ENCODE measurements at regions not wholly inside any gene's neighbourhood (a gene's known extent, or its start where the extent isn't known, plus 50 kb on each side); places are given as distances from the start of the nearest gene placed in this dataset.
"Not testable (repeated sequence)": the region's sequence is repeated elsewhere in the genome, so short reads cannot be mapped to it uniquely, and the experiment has no call there.

GRCh38 chr3:70737666-70738290 is 425.3 kb upstream of the MDFIC2 start:
- DNase-seq (ENCODE audit: low read depth): no peak

- no peak for DNase-seq (ENCODE audit: low read depth)
These were observed 423.6 kb upstream of the MDFIC2 start for GRCh38 chr3:70736009-70736408.

GRCh38 chr3:70734756-70735155 is 422.3 kb upstream of the MDFIC2 start:
- DNase-seq (ENCODE audit: low read depth): no peak

GRCh38 chr3:70731046-70731445 is 418.6 kb upstream of the MDFIC2 start:
- DNase-seq (ENCODE audit: low read depth): no peak

- no peak for DNase-seq (ENCODE audit: low read depth)
These were observed 417.4 kb upstream of the MDFIC2 start for GRCh38 chr3:70729845-70730244.

GRCh38 chr3:70728311-70728710 is 415.9 kb upstream of the MDFIC2 start:
- no peak for DNase-seq (ENCODE audit: low read depth)

- DNase-seq (ENCODE audit: low read depth): no peak
These were observed 414.5 kb upstream of the MDFIC2 start for GRCh38 chr3:70726961-70727360.

GRCh38 chr3:70726096-70726938 is 413.9 kb upstream of the MDFIC2 start:
- no peak for DNase-seq (ENCODE audit: low read depth)

- DNase-seq (ENCODE audit: low read depth): no peak
These were observed 409.6 kb upstream of the MDFIC2 start for GRCh38 chr3:70722018-70722417.

- no peak for DNase-seq (ENCODE audit: low read depth)
These were observed 404.4 kb upstream of the MDFIC2 start for GRCh38 chr3:70716832-70717231.

- no peak for DNase-seq (ENCODE audit: low read depth)
These were observed 400.1 kb upstream of the MDFIC2 start for GRCh38 chr3:70712449-70713082.

GRCh38 chr3:70703305-70704102 is 391.1 kb upstream of the MDFIC2 start:
- no peak for DNase-seq (ENCODE audit: low read depth)

- DNase-seq (ENCODE audit: low read depth): no peak
These were observed 389.7 kb upstream of the MDFIC2 start for GRCh38 chr3:70702132-70702531.

GRCh38 chr3:70684701-70685100 is 372.3 kb upstream of the MDFIC2 start:
- DNase-seq (ENCODE audit: low read depth): no peak

GRCh38 chr3:70675810-70676209 is 363.4 kb upstream of the MDFIC2 start:
- not testable (repeated sequence) for DNase-seq (ENCODE audit: low read depth)

- no peak for DNase-seq (ENCODE audit: low read depth)
These were observed 346.3 kb upstream of the MDFIC2 start for GRCh38 chr3:70658513-70659310.

GRCh38 chr3:70657454-70657853 is 345.0 kb upstream of the MDFIC2 start:
- no peak for DNase-seq (ENCODE audit: low read depth)

GRCh38 chr3:70647823-70648222 is 335.4 kb upstream of the MDFIC2 start:
- no peak for DNase-seq (ENCODE audit: low read depth)

- no peak for DNase-seq (ENCODE audit: low read depth)
These were observed 334.7 kb upstream of the MDFIC2 start for GRCh38 chr3:70647094-70647493.

- no peak for DNase-seq (ENCODE audit: low read depth)
These were observed 334.2 kb upstream of the MDFIC2 start for GRCh38 chr3:70646635-70647034.

- no peak for DNase-seq (ENCODE audit: low read depth)
These were observed 328.0 kb upstream of the MDFIC2 start for GRCh38 chr3:70640481-70640880.

All from HS-27A (cell line).